ENCODE measurements at regions not wholly inside any gene's neighbourhood (a gene's known extent, or its start where the extent isn't known, plus 50 kb on each side); places are given as distances from the start of the nearest gene placed in this dataset.

DNA sequence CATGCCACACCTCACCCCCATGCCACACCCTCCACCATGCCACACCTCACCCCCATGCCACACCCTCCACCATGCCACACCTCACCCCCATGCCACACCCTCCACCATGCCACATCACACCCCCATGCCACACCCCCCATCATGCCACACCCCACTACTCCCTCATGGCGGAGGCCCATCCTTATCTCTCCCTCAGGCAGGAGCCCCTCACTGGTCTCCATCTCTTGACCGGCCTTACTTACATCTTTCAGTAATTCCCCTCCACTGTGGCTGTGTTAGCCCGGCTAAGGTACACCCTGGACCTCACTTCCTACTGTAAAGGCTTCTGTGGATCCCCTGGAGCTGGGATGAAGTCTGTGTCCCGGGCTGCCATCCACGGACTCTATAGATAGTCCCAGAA is 102.0 kb downstream of the OLFM1 start:
- TF ChIP-seq CTCF (IDR thresholded peaks at IDR 0.05) (no peak), POLR2A (IDR thresholded peaks at IDR 0.05) (no peak)

Measured in right lobe of liver (tissue), 4 donors.